NT2/D1 (cell line): ENCODE measurements at regions not wholly inside any gene's neighbourhood (a gene's known extent, or its start where the extent isn't known, plus 50 kb on each side); places are given as distances from the start of the nearest gene placed in this dataset.

ENCODE experiments used
- SUZ12 ChIP-seq: IDR thresholded peaks from 2 replicates; pipeline ENCODE4 v1.6.1; 2011; ENCODE audit not compliant: insufficient read length, insufficient read depth; ENCODE audit errors: extremely low read depth
- ZNF274 ChIP-seq: IDR thresholded peaks from 2 replicates; pipeline ENCODE4 v1.6.1; 2011; ENCODE audit warnings: mild to moderate bottlenecking, low read depth, low read length

DNA sequence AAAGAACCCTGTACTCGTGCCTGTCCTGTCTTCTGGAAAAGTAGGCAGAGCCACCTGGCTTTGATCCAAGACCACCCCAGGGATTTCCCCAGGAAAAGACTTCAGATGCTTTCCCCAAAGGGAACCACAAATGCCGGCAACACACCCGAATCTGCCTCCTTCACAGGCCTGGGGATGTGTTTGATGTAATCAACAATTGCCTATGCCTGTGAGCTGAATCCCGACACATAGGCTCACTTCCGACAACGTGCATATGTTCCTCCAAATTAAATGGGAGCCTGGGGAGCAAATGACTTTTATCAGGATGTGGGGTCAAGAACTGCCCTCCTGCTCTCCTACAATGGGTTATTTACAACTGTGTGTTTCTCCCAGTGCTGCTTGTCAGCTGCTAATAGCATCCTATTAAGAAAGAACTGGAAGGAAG is 535.2 kb upstream of the CDH11 start:
- TF ChIP-seq ZNF274, result no peak
- TF ChIP-seq SUZ12, result no peak
